GM18499 (cell line): ENCODE measurements at regions not wholly inside any gene's neighbourhood (a gene's known extent, or its start where the extent isn't known, plus 50 kb on each side); places are given as distances from the start of the nearest gene placed in this dataset.
A peak's percentile ranks its signal among the peaks of the same experiment; 100 is the strongest.

Source experiments
- ATAC-seq: cut with Tn5 transposase; IDR thresholded peaks from one replicate; pipeline ENCODE4 v1.9.1; 2021; ENCODE audit warnings: moderate number of reproducible peaks; ENCODE audit not compliant: insufficient read depth, unreplicated experiment

DNA sequence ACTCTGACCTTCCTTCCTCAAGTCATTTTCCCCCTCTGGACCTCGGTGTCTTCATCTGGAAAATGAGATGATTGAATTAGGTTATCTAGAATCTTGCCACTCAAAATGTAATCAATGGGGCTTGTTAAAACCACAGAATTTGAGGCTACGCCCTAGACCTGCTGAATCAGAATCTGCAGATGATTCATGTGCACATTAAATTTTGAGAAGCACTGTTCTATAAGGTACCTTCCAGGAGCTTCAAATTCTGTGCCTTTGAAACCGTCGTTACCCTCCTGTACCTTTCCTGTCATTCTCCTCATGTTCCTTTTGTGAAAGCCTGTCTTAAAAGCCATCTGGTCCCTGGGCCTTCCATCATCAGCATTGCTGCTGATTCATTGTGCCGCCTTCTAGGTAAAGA lies 172.4 kb upstream of the TOPAZ1 start:
- no peak for ATAC-seq

DNA sequence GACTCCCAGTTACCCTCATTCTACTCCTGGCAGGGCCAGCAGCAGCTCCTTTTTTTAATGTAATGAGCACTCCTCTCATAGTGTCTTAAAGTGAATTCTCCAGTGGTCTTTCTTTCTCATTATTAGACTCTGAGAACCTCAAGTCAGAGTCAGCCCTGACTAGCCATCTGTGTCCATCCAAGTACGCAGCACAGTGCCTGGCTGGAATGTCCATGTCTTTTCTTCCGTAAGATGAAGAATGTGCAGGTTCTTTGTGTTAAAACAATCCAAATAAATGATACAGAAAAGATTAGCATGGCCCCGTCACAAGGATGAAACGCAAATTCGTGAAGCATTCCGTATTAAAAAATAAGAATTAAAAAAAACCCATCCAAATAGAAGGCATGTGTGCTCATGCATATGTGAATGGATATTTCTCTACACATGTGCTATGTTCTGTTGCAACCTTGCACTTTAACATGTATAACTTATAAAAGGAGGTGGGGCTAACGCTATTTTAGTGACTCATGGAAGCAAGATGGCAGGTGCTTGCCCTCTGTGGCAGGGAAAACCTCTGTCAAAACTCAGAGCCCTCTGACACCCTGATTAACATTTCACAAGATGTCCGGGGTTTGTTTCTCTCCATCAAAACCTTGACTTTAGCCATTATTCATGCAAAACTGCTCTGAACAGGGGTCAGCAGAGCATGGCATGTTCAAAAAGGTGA lies 170.7 kb upstream of the TOPAZ1 start:
- ATAC-seq, result no peak

DNA sequence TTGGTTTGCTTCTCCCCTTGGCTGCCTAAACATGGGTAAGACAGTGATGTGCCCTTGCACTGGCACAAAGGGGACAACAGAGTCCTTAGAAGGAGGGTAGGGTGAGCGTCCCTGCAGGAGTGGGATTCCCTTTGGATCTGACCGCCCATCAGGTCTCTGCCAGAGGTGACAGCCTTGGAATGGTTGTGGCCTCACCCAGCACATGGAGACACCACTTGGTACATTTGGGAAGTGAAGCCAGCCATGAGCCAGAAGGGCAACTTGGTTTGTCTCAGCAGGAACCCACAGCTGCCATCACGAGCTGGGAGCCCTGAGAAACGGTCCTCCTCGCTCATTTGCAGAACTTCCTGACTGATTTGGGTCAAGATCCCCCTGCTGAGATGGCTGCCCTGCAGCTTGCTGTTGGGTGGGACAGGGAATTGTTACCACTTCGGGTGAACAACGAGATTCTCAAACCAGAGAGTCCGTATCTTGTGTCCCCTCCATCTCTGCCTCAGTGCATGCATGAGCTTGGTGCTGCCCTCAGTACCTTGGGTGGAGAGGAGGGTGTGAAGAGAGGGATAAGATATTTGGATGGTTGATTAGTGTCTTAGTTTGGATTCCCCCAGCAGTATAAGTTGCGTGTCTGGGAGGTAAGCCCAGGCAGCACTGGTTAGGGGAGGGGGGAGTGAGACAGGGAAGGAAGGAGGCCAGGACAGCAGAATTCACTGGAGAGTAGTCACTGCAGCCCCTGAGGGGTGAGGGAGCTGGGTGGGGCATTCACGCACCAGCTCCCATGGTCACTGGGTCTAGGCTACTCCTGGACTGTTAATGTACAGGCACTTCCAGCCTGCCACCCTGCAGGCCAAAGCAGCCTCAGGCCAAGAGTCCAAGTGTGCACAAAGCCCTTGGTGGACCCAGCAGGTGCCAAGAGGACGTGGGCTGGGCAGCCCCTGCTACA lies 168.8 kb upstream of the TOPAZ1 start:
- no peak for ATAC-seq

DNA sequence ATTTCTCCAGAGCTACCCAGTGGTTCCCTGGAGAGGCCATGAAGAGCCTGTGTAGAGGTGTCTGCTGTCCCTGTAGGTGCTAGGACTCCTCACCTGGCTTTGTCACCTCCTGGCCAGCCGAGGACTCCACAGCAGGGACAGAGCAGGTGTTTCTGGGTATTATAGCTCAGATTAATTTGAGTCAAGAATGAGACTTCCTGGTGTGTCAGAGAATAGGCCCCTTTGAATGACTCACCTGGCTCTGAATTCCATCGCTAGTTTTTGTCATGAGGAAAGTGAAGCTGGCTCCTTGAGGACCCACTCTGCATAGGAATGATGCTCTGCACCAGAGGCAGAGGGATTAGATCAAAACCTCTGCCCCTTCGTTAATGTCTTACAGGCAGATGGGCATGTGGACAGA lies 167.5 kb upstream of the TOPAZ1 start:
- ATAC-seq, result no peak

DNA sequence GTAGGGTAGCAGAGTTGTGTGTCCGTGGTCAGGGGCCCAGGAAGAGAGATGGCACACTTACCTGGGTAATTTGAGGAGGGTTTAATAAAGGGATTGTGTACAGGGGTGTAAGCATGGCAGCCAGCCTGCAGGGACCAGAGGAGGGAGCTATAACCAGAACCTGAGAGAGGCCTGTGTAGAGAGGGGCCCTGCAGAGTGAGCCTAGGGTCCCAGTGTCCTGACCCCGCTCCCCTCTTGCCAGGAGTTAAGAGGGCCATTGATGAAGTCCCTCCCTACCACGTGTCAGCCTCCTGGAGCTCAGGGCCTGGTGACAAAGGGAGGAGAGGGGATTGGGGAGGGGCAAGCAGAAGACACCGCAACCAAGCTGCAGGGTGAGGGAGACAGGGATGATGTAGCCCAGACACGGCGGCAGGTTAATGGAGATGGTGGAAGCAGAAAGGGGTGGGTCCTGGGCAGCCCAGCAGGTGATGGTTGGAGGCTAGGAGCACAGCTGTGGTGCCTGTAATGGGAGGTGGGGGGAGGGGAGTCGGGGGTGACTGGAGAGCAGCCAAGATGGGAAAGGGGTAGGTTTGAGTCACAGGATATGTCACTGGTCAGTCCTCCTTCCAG lies 165.4 kb upstream of the TOPAZ1 start:
- no peak for ATAC-seq

DNA sequence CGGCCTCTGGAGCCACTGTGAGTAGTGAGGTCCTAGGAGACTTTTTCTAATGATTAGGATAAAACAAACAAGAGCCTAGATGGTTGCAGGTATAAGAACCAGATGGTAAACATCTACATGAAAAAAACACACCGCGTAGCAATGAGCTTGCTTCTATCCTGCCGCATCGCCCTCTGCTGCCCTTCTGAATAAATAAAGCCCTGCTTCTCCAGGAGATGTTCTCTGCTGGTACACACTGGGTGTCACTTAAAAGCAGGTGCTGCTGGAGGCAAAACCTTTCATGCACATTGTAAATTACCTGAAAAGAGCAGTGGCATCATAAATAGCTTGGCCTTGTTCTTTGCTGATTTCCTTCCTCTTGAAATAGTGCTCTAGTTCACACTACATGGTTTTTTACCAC lies 164.4 kb upstream of the TOPAZ1 start:
- ATAC-seq, result no peak

DNA sequence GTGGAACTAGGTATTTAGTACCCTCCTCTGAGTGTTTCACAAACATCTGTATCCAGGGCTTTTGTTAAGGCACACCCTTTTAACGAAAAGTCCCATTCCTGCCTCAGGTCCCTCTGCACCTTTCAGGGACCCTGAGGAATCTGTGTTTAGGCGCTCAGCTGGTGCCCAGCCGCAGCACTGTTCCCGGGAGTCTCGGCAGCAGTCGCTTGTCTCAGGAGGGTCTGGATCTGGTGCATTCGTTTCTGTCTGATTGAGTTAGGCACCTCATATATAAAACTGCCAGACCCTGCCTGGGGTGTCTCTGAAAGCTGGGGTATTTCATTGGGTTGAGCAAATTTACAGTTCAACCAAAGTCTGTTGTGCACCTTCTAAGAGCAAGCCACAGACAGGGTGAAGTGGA lies 162.8 kb upstream of the TOPAZ1 start:
- ATAC-seq, result no peak

DNA sequence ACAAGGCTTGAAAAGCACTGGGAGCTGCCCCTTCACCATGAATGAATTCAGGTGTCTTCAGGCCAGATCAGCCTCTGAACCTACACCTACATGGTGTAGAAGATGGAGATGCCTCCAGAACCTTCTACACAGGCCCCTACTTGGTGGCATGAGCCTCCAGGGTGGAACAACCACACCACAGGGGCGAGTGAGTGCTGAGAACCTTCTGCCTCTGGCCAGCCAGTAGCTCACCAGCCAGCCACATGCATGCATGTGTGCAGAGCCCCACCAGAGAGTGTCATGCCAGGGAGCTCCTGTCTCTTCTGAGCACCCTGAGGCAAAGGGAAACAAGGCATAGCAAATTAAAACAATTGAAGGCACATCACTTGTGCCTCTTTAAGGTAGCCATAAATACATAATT lies 161.8 kb upstream of the TOPAZ1 start:
- ATAC-seq, result no peak

DNA sequence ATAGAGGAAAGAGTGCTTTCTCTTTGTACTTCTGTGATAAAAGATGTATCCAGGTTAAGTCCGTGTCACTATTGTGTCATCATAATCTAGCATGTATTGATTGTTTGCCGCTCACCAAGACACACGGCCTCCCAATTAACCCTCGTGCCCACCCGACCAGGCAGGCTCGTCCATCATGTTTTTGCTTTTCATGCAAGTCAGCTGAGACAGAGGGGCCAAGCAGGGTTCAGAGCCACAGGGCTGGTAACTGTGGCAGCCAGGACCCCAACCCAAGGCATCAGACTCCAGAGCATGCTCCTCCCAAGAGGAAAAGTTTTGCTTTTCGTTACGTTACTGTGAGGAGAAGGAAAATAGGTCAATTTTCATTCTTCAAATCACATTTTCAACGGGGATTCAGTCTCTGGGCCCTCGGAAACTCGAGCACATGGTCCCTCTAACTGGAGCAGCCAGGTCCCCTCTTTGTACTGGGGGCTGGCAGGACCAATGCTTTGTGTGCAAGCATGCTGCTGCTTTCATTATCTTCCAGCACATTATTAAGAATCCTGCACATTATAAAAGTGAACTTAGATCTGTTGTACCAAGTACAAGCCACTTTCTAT lies 161.1 kb upstream of the TOPAZ1 start:
- no peak for ATAC-seq

DNA sequence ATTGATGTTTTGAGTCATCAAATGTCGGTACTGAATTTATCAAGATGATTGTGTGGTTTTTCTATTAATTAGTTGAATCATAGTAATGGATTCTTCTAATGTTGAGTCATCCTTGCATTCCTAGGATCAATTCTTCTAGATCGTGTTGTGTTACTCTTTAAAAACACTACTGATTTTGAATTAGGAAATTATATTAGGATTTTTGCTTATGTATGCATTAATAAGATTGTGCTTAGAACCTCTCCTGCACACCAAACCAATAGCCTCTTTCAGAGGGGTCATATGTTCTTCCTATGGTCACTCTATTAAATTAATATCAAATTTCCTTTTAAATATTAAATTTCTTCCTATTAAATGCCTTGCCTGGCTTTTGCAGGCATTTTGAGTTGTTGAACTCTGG lies 151.7 kb upstream of the TOPAZ1 start:
- ATAC-seq, result no peak

DNA sequence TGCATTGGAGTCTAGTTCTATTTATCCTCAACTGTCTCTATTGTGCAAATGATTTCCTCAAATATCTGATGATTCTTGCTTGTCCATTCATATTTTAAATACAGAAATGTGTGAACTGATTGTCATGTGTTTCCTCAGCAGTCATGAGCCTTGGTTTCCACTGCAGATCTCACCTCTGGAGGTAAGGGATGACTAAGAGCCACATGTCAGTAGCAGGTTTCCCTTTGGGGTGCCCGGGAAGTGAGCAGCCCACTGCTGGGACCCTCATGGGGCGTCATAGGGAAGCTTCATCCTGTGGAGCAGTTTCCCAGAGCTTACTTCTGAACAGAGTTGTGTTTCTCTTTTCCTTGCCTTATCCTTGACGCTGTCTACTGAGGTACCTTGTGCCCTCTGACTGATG lies 149.2 kb upstream of the TOPAZ1 start:
- no peak for ATAC-seq

DNA sequence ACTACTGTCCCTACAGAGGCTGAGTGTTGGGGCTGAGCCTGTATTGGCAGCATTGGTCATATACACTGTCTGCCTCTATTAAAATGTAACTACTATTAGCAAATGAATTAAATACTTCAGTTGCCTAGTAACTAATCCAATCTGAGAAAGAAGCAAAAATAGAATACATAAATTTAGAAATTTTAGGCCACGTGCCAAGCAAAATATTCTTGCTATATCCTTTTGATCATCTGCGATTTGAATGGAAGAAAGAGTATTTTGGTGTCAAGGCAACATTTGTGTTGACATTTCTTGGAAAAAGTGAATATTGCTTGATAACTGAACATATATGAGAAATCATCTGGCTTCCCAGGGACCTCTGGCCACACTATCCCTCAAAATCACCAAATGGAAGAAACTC lies 148.2 kb upstream of the TOPAZ1 start:
- no peak for ATAC-seq

DNA sequence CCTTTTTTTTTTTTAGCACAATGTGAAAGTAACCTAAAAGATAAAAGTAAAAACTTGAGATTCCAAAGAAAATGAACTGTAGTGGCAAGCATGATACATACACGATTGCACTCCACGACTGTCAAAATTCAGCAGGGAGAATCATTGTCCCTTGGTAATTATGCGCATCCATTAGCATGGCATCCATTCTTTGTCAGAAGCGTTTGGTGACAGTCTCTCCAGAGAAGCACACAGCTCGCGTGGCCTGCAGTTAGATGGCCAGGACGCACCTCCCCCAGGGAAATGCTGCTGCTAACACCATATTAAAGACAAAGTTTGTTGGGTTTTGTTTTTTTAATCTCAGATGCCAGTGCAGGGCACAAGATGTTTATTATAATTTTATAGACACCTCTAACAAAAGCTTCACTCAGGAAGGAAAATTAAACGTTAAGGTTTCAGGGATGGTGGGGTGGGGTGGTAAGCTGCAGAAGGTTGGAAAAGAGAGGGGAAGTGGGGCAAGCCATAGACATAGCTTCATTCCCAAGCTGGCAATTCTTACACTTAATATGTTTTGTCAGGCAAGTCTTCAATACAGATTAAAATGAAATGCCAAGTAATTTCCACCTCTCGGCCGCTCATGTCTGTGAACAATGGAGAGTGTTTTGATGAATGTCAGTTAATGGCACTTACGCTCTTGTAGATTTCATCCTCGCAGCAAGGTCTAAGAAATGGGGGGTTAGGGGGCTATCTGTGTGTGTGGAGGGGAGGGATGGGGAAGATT lies 142.8 kb upstream of the TOPAZ1 start:
- no peak for ATAC-seq

DNA sequence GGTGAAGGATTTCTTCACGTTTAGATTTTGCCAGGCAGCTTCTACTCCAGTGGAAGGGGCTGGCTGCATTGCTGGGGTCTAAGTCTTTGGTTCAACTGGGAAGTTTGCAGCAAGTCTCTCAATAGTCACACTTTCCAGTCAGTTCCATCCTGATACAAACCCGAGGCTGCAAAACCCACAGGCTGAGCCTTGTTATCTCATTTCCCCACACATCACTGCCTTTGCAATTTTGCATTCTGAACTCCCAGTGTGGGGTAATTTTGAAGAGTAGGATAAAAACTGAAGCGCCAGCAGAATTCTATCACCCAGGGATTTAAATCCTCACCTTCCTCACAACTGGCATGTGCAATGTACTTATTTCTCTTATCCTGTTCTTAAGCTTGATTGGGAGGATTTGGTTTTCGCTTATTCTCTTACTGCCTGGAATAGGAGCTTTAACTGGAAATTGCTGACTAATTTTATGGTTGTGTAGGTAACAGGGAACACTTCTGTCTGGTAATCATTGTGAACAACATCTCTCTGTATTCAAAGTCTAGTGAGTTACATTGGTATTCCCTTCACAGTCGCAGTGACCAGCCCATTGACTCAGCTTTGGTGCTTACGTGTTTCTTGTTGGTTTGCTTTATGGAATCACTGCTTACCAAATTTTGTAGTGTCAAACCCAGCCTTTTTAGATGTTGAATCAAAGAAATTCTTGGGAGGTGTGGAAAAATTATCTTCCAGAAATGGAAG lies 142.0 kb upstream of the TOPAZ1 start:
- no peak for ATAC-seq

DNA sequence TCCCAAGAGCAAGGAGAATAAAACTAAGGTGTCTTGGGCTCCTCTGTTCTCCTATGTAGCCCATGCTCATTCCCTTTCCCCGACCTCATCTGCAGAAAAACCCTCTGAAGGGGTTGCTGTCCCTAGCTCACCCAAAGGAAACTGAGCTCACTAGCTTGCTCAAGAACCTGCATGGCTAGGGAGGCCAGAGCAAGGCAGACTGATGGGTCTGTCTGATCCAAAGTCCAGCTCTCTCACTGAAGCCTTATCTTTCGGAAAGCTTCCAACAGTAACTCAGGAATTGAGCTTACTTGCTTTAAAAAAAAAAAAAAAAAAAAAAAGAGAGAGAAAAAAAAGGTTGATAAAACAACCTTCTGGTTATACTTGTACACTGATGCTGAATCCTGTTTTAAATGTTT lies 141.4 kb upstream of the TOPAZ1 start:
- no peak for ATAC-seq

DNA sequence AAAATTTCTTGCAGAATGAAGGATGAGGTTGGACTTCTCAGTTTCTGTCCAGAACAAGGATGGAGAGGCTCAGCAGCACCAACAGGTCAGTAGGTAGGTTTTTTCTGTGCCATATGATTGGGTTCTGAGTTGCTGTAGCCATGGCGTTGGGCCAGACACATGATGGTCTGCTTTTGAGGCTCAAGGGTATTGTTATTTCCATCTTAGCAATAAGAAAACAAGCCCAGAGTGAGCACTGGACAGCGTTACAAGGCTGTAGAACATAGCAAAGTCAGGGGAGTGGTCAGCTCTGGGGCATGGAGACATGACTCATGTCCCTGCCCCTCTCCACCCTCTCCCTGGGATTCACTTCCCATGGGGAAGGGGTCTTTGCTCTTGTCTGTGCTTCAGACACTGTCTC lies 137.6 kb upstream of the TOPAZ1 start:
- ATAC-seq, result no peak

DNA sequence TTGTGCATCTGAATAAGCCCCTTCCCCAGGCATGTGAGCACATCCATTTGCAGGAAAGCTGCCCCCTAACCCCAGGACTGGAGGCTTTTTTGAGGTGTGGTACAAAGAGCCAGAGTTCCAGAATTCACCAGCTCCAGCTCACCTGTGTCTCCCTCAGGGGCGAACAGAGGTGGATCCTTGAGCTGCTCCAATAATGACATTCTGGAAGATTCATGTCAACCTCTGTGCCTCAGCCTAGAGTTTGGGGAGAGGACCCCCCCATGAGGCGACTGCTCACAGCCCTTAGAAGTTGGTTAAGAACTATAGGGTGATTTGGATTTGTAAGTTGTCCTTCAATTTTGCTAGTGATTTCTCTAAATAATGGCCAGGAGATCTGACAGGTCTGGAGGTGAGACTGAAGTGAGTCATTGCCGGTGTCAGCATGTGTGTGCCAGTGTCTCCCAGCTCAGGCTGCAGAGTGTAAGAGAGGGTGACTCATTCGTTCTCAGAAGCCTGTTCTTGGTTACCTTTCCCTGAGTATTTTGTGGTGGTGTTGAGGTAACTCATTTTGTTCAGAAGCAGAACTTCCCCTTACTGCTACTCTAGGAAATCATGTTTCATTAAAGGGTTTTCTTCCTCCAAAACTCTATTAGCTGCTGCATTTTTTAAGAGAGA lies 136.9 kb upstream of the TOPAZ1 start:
- ATAC-seq, result peak; percentile 99

DNA sequence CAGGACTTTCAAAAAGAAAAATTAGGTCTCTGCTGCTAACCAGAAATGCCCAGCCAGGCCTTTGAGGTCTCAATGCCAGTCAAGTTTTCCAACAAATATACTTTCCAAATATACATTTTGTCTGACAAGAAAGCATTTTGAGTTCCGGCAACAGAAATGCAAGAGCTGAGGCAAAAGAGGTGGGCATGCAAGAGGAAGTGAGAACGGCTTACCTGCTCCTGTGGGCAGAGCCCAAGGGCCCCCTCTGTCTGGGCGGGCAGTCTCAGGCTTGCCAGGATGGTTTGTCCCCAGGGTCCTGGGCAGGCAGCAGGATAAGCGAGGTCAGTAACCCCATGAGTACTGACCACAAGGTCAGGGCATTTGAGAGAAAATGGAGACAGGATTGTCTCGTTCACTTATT lies 136.1 kb upstream of the TOPAZ1 start:
- no peak for ATAC-seq

DNA sequence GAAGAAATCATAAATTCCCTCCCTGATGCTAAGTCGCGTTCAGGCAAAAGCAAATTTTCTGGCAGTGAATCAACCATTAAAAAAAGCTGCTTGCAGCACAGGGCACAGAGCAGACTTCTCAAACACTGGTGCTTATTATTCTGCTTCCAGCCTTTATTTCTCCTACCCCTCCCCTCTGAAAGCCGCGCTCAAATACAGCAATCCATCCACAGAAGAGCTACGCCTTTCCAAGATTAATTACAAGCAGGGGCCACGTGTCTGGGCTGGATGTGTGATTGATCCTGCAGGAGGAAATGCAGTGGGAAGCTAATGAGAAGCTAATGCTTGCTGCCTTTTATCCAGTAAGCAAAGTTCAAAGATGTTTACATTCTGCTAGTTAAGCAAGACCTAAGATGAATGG lies 134.9 kb upstream of the TOPAZ1 start:
- ATAC-seq, result no peak
